ENCODE measurements at regions not wholly inside any gene's neighbourhood (a gene's known extent, or its start where the extent isn't known, plus 50 kb on each side); places are given as distances from the start of the nearest gene placed in this dataset.
"Not testable (repeated sequence)": the region's sequence is repeated elsewhere in the genome, so short reads cannot be mapped to it uniquely, and the experiment has no call there.

- H3K4me3 ChIP-seq; DNase-seq (ENCODE audit: low spot score in 2 of 2); H3K27ac ChIP-seq; intact Hi-C loops (cut with DNase I); H3K36me3 ChIP-seq; H3K27me3 ChIP-seq; H3K4me1 ChIP-seq: not testable (repeated sequence)
- H3K9me3 ChIP-seq, result peaks cover 0 to 49% of the 10 kb centered on the region in 2 donors
Measured at GRCh38 chr21:10382135-10382534, 139.2 kb upstream of the TPTE start.

- DNase-seq (ENCODE audit: low spot score in 2 of 2); intact Hi-C loops (cut with DNase I): not testable (repeated sequence)
- peaks cover 0 to 52% of the 10 kb centered on the region in 2 donors for H3K9me3 ChIP-seq
Measured at GRCh38 chr21:10382580-10382979, 138.8 kb upstream of the TPTE start.

GRCh38 chr21:10383571-10383970 lies 137.8 kb upstream of the TPTE start:
- H3K36me3 ChIP-seq; intact Hi-C loops (cut with DNase I); H3K4me3 ChIP-seq; H3K4me1 ChIP-seq; H3K27me3 ChIP-seq; DNase-seq (ENCODE audit: low spot score in 2 of 2); H3K27ac ChIP-seq: not testable (repeated sequence)
- peaks cover 0 to 53% of the 10 kb centered on the region in 2 donors for H3K9me3 ChIP-seq

More at GRCh38 chr21:10382580-10382979, 138.8 kb upstream of the TPTE start:
- H3K4me3 ChIP-seq, H3K36me3 ChIP-seq, H3K27me3 ChIP-seq, H3K27ac ChIP-seq, H3K4me1 ChIP-seq: not testable (repeated sequence)

GRCh38 chr21:10384304-10384861 lies 137.0 kb upstream of the TPTE start:
- H3K36me3 ChIP-seq; H3K4me1 ChIP-seq; H3K4me3 ChIP-seq; intact Hi-C loops (cut with DNase I); H3K27me3 ChIP-seq; DNase-seq (ENCODE audit: low spot score in 2 of 2); H3K27ac ChIP-seq: not testable (repeated sequence)
- H3K9me3 ChIP-seq, result peaks cover 0 to 51% of the 10 kb centered on the region in 2 donors

GRCh38 chr21:10385202-10385601 lies 136.2 kb upstream of the TPTE start:
- H3K4me3 ChIP-seq; intact Hi-C loops (cut with DNase I); H3K27ac ChIP-seq; H3K36me3 ChIP-seq; H3K27me3 ChIP-seq; H3K4me1 ChIP-seq; DNase-seq (ENCODE audit: low spot score in 2 of 2): not testable (repeated sequence)
- peaks cover 0 to 45% of the 10 kb centered on the region in 2 donors for H3K9me3 ChIP-seq

- H3K27me3 ChIP-seq; H3K4me3 ChIP-seq; H3K4me1 ChIP-seq; intact Hi-C loops (cut with DNase I); DNase-seq (ENCODE audit: low spot score in 2 of 2); H3K27ac ChIP-seq; H3K36me3 ChIP-seq: not testable (repeated sequence)
- H3K9me3 ChIP-seq, result peaks cover 0 to 45% of the 10 kb centered on the region in 2 donors
Measured at GRCh38 chr21:10385898-10386527, 135.4 kb upstream of the TPTE start.

- DNase-seq (ENCODE audit: low spot score in 2 of 2); H3K36me3 ChIP-seq; intact Hi-C loops (cut with DNase I); H3K27me3 ChIP-seq; H3K4me1 ChIP-seq; H3K27ac ChIP-seq; H3K4me3 ChIP-seq: not testable (repeated sequence)
- peaks cover 0 to 46% of the 10 kb centered on the region in 2 donors for H3K9me3 ChIP-seq
Measured at GRCh38 chr21:10387692-10388450, 133.5 kb upstream of the TPTE start.

GRCh38 chr21:10388625-10389024 lies 132.8 kb upstream of the TPTE start:
- H3K4me3 ChIP-seq; H3K36me3 ChIP-seq; H3K4me1 ChIP-seq; intact Hi-C loops (cut with DNase I); H3K27me3 ChIP-seq; H3K27ac ChIP-seq; DNase-seq (ENCODE audit: low spot score in 2 of 2): not testable (repeated sequence)
- peaks cover 0 to 39% of the 10 kb centered on the region in 2 donors for H3K9me3 ChIP-seq

- H3K27me3 ChIP-seq; intact Hi-C loops (cut with DNase I): not testable (repeated sequence)
Measured at GRCh38 chr21:10392301-10392700, 129.1 kb upstream of the TPTE start.

GRCh38 chr21:10395963-10396362 lies 125.4 kb upstream of the TPTE start:
- DNase-seq (ENCODE audit: low spot score in 2 of 2); H3K9me3 ChIP-seq; intact Hi-C loops (cut with DNase I); H3K27me3 ChIP-seq; H3K27ac ChIP-seq; H3K36me3 ChIP-seq; H3K4me1 ChIP-seq; H3K4me3 ChIP-seq: not testable (repeated sequence)

More at GRCh38 chr21:10392301-10392700, 129.1 kb upstream of the TPTE start:
- peaks cover 0 to 14% of the 10 kb centered on the region in 2 donors for H3K9me3 ChIP-seq
- not testable (repeated sequence) for H3K36me3 ChIP-seq; DNase-seq (ENCODE audit: low spot score in 2 of 2); H3K27ac ChIP-seq; H3K4me3 ChIP-seq; H3K4me1 ChIP-seq

- H3K4me1 ChIP-seq; H3K27ac ChIP-seq; intact Hi-C loops (cut with DNase I); H3K27me3 ChIP-seq; H3K36me3 ChIP-seq; H3K4me3 ChIP-seq; DNase-seq (ENCODE audit: low spot score in 2 of 2); H3K9me3 ChIP-seq: not testable (repeated sequence)
Measured at GRCh38 chr21:10397495-10397915, 123.9 kb upstream of the TPTE start.

- H3K36me3 ChIP-seq; H3K27me3 ChIP-seq; H3K9me3 ChIP-seq; intact Hi-C loops (cut with DNase I); H3K4me1 ChIP-seq; H3K4me3 ChIP-seq; H3K27ac ChIP-seq; DNase-seq (ENCODE audit: low spot score in 2 of 2): not testable (repeated sequence)
Measured at GRCh38 chr21:10398692-10399489, 122.5 kb upstream of the TPTE start.

GRCh38 chr21:10400622-10401361 lies 120.6 kb upstream of the TPTE start:
- DNase-seq (ENCODE audit: low spot score in 2 of 2); H3K27me3 ChIP-seq; H3K36me3 ChIP-seq; H3K4me1 ChIP-seq; H3K4me3 ChIP-seq; H3K27ac ChIP-seq; intact Hi-C loops (cut with DNase I): not testable (repeated sequence)
- H3K9me3 ChIP-seq, result peaks cover 0 to 16% of the 10 kb centered on the region in 2 donors

All from ascending aorta (tissue), 2 donors.